Keratinocyte (primary cell): ENCODE measurements at regions not wholly inside any gene's neighbourhood (a gene's known extent, or its start where the extent isn't known, plus 50 kb on each side); places are given as distances from the start of the nearest gene placed in this dataset.

ENCODE experiments used
- CTCF ChIP-seq, 3 experiments: IDR thresholded peaks in 1 of 3; conservative IDR thresholded peaks in 1 of 3; optimal IDR thresholded peaks in 1 of 3; 2 replicates in 2 of 3; 3 replicates in 1 of 3; pipeline versions ENCODE3 to v1.5.1; 2011; ENCODE audit warnings: low read length in 3 of 3, mild to moderate bottlenecking in 3 of 3, moderate library complexity in 2 of 3, control low read depth in 1 of 3, inconsistent platforms in 1 of 3; ENCODE audit not compliant: insufficient read depth in 2 of 3; ENCODE audit errors: extremely low read depth in 1 of 3
- EZH2 ChIP-seq: IDR thresholded peaks from one replicate; pipeline ENCODE4 v1.6.1; 2012; ENCODE audit warnings: inconsistent platforms, mild to moderate bottlenecking, low read length, moderate library complexity

- TF ChIP-seq CTCF (optimal IDR thresholded peaks at IDR 0.05 in 1 of 3, IDR thresholded peaks at IDR 0.05 in 1 of 3, conservative IDR thresholded peaks at IDR 0.05 in 1 of 3; ENCODE audit: extremely low read depth in 1 of 3, insufficient read depth in 2 of 3, low read length in 3 of 3), result no peak
- no peak for TF ChIP-seq EZH2
Observed at GRCh38 chr5:27474047-27474309, 435.6 kb upstream of the CDH9 start.
